HG03354 (cell line): ENCODE measurements at regions not wholly inside any gene's neighbourhood (a gene's known extent, or its start where the extent isn't known, plus 50 kb on each side); places are given as distances from the start of the nearest gene placed in this dataset.
A peak's percentile ranks its signal among the peaks of the same experiment; 100 is the strongest.

Experiments
- ATAC-seq: cut with Tn5 transposase; IDR thresholded peaks from one replicate; pipeline ENCODE4 v1.9.1; 2021; ENCODE audit warnings: mild to moderate bottlenecking; ENCODE audit not compliant: unreplicated experiment, poor library complexity, severe bottlenecking

- no peak for ATAC-seq
Observed at GRCh38 chr6:139951172-139951571, 576.7 kb upstream of the CITED2 start.

- no peak for ATAC-seq
Observed at GRCh38 chr6:139944976-139945375, 570.5 kb upstream of the CITED2 start.

- ATAC-seq: no peak
Observed at GRCh38 chr6:139944131-139944530, 569.7 kb upstream of the CITED2 start.

GRCh38 chr6:139943391-139943790 is 568.9 kb upstream of the CITED2 start:
- no peak for ATAC-seq

GRCh38 chr6:139942331-139942730 is 567.9 kb upstream of the CITED2 start:
- no peak for ATAC-seq

GRCh38 chr6:139941826-139942225 is 567.4 kb upstream of the CITED2 start:
- ATAC-seq: no peak

GRCh38 chr6:139940741-139941729 is 566.6 kb upstream of the CITED2 start:
- ATAC-seq: peak; percentile 95

GRCh38 chr6:139939189-139939979 is 564.9 kb upstream of the CITED2 start:
- no peak for ATAC-seq

- no peak for ATAC-seq
Observed at GRCh38 chr6:139932671-139933070, 558.2 kb upstream of the CITED2 start.

GRCh38 chr6:139931747-139932146 is 557.3 kb upstream of the CITED2 start:
- ATAC-seq: no peak

- ATAC-seq: no peak
Observed at GRCh38 chr6:139927742-139928305, 553.4 kb upstream of the CITED2 start.

- no peak for ATAC-seq
Observed at GRCh38 chr6:139927236-139927635, 552.8 kb upstream of the CITED2 start.

- ATAC-seq: no peak
Observed at GRCh38 chr6:139926711-139927110, 552.3 kb upstream of the CITED2 start.

GRCh38 chr6:139925894-139926641 is 551.6 kb upstream of the CITED2 start:
- ATAC-seq: no peak

GRCh38 chr6:139923964-139924475 is 549.6 kb upstream of the CITED2 start:
- ATAC-seq: no peak

- no peak for ATAC-seq
Observed at GRCh38 chr6:139922236-139922635, 547.8 kb upstream of the CITED2 start.

GRCh38 chr6:139920776-139921100 is 546.3 kb upstream of the CITED2 start:
- ATAC-seq: no peak

- ATAC-seq: no peak
Observed at GRCh38 chr6:139920027-139920775, 545.8 kb upstream of the CITED2 start.
